Hepatocyte (in vitro differentiated cells): ENCODE measurements at regions not wholly inside any gene's neighbourhood (a gene's known extent, or its start where the extent isn't known, plus 50 kb on each side); places are given as distances from the start of the nearest gene placed in this dataset.
"Not testable (repeated sequence)": the region's sequence is repeated elsewhere in the genome, so short reads cannot be mapped to it uniquely, and the experiment has no call there.

ENCODE experiments used
- DNase-seq: peaks from one replicate; pipeline ENCODE4 v3.0.0-alpha.2; 2016; ENCODE audit warnings: low spot score
- H2AFZ ChIP-seq: fragments of 200-600 bp; sonication (generic); 2 replicates; pipeline ENCODE4 v1.6.0; 2016; ENCODE audit warnings: antibody characterized with exemption, mild to moderate bottlenecking
- H3K27ac ChIP-seq: fragments of 200-600 bp; sonication (generic); 2 replicates; pipeline ENCODE4 v1.5.1; 2016; ENCODE audit warnings: mild to moderate bottlenecking
- H3K27me3 ChIP-seq: fragments of 200-600 bp; sonication (generic); 2 replicates; pipeline ENCODE4 v1.6.1; 2016
- H3K36me3 ChIP-seq: fragments of 200-600 bp; sonication (generic); replicated peaks from 2 replicates; pipeline ENCODE4 v1.5.1; 2016; ENCODE audit warnings: low read depth; ENCODE audit not compliant: insufficient read depth
- H3K4me1 ChIP-seq: fragments of 200-600 bp; sonication (generic); 2 replicates; pipeline ENCODE4 v1.5.1; 2016; ENCODE audit warnings: mild to moderate bottlenecking, moderate library complexity; ENCODE audit not compliant: insufficient read depth
- H3K4me2 ChIP-seq: fragments of 200-600 bp; sonication (generic); 2 replicates; pipeline ENCODE4 v1.6.0; 2016
- H3K4me3 ChIP-seq: fragments of 200-600 bp; sonication (generic); 2 replicates; pipeline ENCODE4 v1.5.1; 2016; ENCODE audit warnings: mild to moderate bottlenecking
- H3K79me2 ChIP-seq: fragments of 200-600 bp; sonication (generic); 2 replicates; pipeline ENCODE4 v1.6.0; 2017; ENCODE audit warnings: mild to moderate bottlenecking
- H3K9me2 ChIP-seq: fragments of 200-600 bp; sonication (generic); replicated peaks from 2 replicates; pipeline ENCODE4 v1.6.0; 2017; ENCODE audit warnings: mild to moderate bottlenecking; ENCODE audit not compliant: insufficient read depth
- H3K9me3 ChIP-seq: fragments of 200-600 bp; sonication (generic); 2 replicates; pipeline ENCODE4 v1.5.1; 2016; ENCODE audit warnings: low read depth, mild to moderate bottlenecking
- H4K20me1 ChIP-seq: fragments of 200-600 bp; sonication (generic); 2 replicates; pipeline ENCODE4 v1.6.0; 2016; ENCODE audit warnings: mild to moderate bottlenecking; ENCODE audit not compliant: insufficient read depth, poor library complexity, severe bottlenecking
- CTCF ChIP-seq: fragments of 200-600 bp; sonication (generic); IDR thresholded peaks from 2 replicates; pipeline ENCODE4 v1.5.1; 2016; ENCODE audit warnings: antibody characterized with exemption, mild to moderate bottlenecking; ENCODE audit not compliant: poor library complexity
- EZH2 ChIP-seq: fragments of 200-600 bp; sonication (generic); IDR thresholded peaks from 2 replicates; pipeline ENCODE4 v1.6.1; 2016; ENCODE audit warnings: antibody characterized with exemption, mild to moderate bottlenecking, borderline replicate concordance
- EZH2phosphoT487 ChIP-seq: fragments of 200-600 bp; sonication (generic); IDR thresholded peaks from one replicate; pipeline ENCODE4 v1.6.1; 2018; ENCODE audit warnings: antibody characterized with exemption, mild to moderate bottlenecking, low read depth, moderate library complexity; ENCODE audit not compliant: unreplicated experiment, severe bottlenecking
- WGBS: methylation state at CpG from one replicate; pipeline ENCODE4 v1.1.6; 2016; ENCODE audit warnings: low lambda C conversion rate; ENCODE audit errors: missing lambda C conversion rate; 5-methylcytosine and 5-hydroxymethylcytosine counted together

- no peak for DNase-seq
- H3K27ac ChIP-seq = no peak overlapping the region
- H3K27me3 ChIP-seq = no peaks in the 10 kb centered on the region
- no peaks in the 10 kb centered on the region for H3K9me3 ChIP-seq
- no peaks in the 10 kb centered on the region for H3K36me3 ChIP-seq
- 79% methylated on average over 3 of the region's 3 CpGs for WGBS
- no peak overlapping the region for H3K4me2 ChIP-seq
- no peaks in the 10 kb centered on the region for H3K4me1 ChIP-seq
- H4K20me1 ChIP-seq = no peaks in the 10 kb centered on the region
- H3K9me2 ChIP-seq = no peaks in the 10 kb centered on the region
- TF ChIP-seq EZH2 (no peak), EZH2phosphoT487 (no peak), CTCF (no peak)
- H3K79me2 ChIP-seq = no peaks in the 10 kb centered on the region
- no peak overlapping the region for H3K4me3 ChIP-seq
- H2AFZ ChIP-seq = no peak overlapping the region
Observed at GRCh38 chr18:1544016-1544415, 639.3 kb downstream of the ADCYAP1 start.

- H3K4me3 ChIP-seq, H3K27me3 ChIP-seq, H3K79me2 ChIP-seq, H3K27ac ChIP-seq, H3K9me3 ChIP-seq, H3K9me2 ChIP-seq, H3K36me3 ChIP-seq, H4K20me1 ChIP-seq, H3K4me2 ChIP-seq, DNase-seq, H3K4me1 ChIP-seq, H2AFZ ChIP-seq: not testable (repeated sequence)
- 100% methylated on average over 1 of the region's 1 CpG for WGBS
Observed at GRCh38 chr18:1557711-1558110, 653.0 kb downstream of the ADCYAP1 start.

GRCh38 chr18:1559563-1559962, 654.9 kb downstream of the ADCYAP1 start:
- no peaks in the 10 kb centered on the region for H3K27me3 ChIP-seq
- H4K20me1 ChIP-seq = no peaks in the 10 kb centered on the region
- H3K4me2 ChIP-seq = no peak overlapping the region
- TF ChIP-seq EZH2phosphoT487 (no peak), EZH2 (no peak)
- H3K9me3 ChIP-seq = no peaks in the 10 kb centered on the region
- H3K79me2 ChIP-seq = no peaks in the 10 kb centered on the region
- H2AFZ ChIP-seq = no peak overlapping the region
- WGBS = 82% methylated on average over 3 of the region's 3 CpGs
- H3K9me2 ChIP-seq = no peaks in the 10 kb centered on the region
- no peak overlapping the region for H3K4me3 ChIP-seq
- no peak overlapping the region for H3K27ac ChIP-seq
- no peaks in the 10 kb centered on the region for H3K4me1 ChIP-seq
- no peaks in the 10 kb centered on the region for H3K36me3 ChIP-seq
- no peak for DNase-seq

- Histone ChIP-seq H3K27ac (no peak overlapping the region), H3K9me2 (no peaks in the 10 kb centered on the region), H3K36me3 (no peaks in the 10 kb centered on the region), H2AFZ (no peak overlapping the region), H3K4me1 (no peaks in the 10 kb centered on the region), H3K9me3 (no peaks in the 10 kb centered on the region), H3K4me2 (no peak overlapping the region), H3K4me3 (no peak overlapping the region), H4K20me1 (no peaks in the 10 kb centered on the region), H3K27me3 (no peaks in the 10 kb centered on the region), H3K79me2 (no peaks in the 10 kb centered on the region)
- DNase-seq = no peak
- 66% methylated on average over 3 of the region's 3 CpGs for WGBS
- TF ChIP-seq EZH2phosphoT487 (no peak), CTCF (no peak), EZH2 (no peak)
Observed at GRCh38 chr18:1564793-1565192, 660.1 kb downstream of the ADCYAP1 start.
